KMS-11 (cell line): ENCODE measurements at regions not wholly inside any gene's neighbourhood (a gene's known extent, or its start where the extent isn't known, plus 50 kb on each side); places are given as distances from the start of the nearest gene placed in this dataset.
"Not testable (repeated sequence)": the region's sequence is repeated elsewhere in the genome, so short reads cannot be mapped to it uniquely, and the experiment has no call there.

Source experiments
- H2AFZ ChIP-seq: fragments of 200-600 bp; sonication (generic); 2 replicates; pipeline ENCODE4 v1.6.1; 2016; ENCODE audit warnings: antibody characterized with exemption, mixed run types, low read depth
- H3K27ac ChIP-seq: fragments of 200-600 bp; sonication (generic); 2 replicates; pipeline ENCODE4 v1.6.1; 2016; ENCODE audit warnings: mild to moderate bottlenecking, mixed run types
- H3K27me3 ChIP-seq: fragments of 200-600 bp; sonication (generic); 2 replicates; pipeline ENCODE4 v1.6.1; 2017; ENCODE audit warnings: mild to moderate bottlenecking, low read depth, mixed run types, moderate library complexity; ENCODE audit not compliant: insufficient read depth
- H3K36me3 ChIP-seq: fragments of 200-600 bp; sonication (generic); 2 replicates; pipeline ENCODE4 v1.6.1; 2017; ENCODE audit warnings: mild to moderate bottlenecking, mixed run types; ENCODE audit not compliant: insufficient read depth
- H3K4me1 ChIP-seq: fragments of 200-600 bp; sonication (generic); 2 replicates; pipeline ENCODE4 v1.6.1; 2016; ENCODE audit warnings: mild to moderate bottlenecking, low read depth, mixed run types; ENCODE audit not compliant: poor library complexity, severe bottlenecking
- H3K4me2 ChIP-seq: fragments of 200-600 bp; sonication (generic); 2 replicates; pipeline ENCODE4 v1.7.0; 2016; ENCODE audit warnings: mild to moderate bottlenecking, mixed run types
- H3K4me3 ChIP-seq: fragments of 200-600 bp; sonication (generic); IDR thresholded peaks from 2 replicates; pipeline ENCODE4 v1.6.1; 2017; ENCODE audit warnings: low read depth, low read length, mixed read lengths; ENCODE audit not compliant: insufficient read depth
- H3K79me2 ChIP-seq: fragments of 200-600 bp; sonication (generic); 2 replicates; pipeline ENCODE4 v1.6.1; 2016; ENCODE audit warnings: low read depth, mixed run types; ENCODE audit not compliant: insufficient read depth
- H3K9ac ChIP-seq: fragments of 200-600 bp; sonication (generic); 2 replicates; pipeline ENCODE4 v1.6.1; 2016; ENCODE audit warnings: mild to moderate bottlenecking, mixed run types
- H4K20me1 ChIP-seq: fragments of 200-600 bp; sonication (generic); 2 replicates; pipeline ENCODE4 v1.6.1; 2016; ENCODE audit warnings: mild to moderate bottlenecking, mixed run types; ENCODE audit not compliant: insufficient read depth
- CTCF ChIP-seq: fragments of 200-600 bp; sonication (generic); conservative IDR thresholded peaks from 2 replicates; pipeline ENCODE4 v1.6.1; 2017; ENCODE audit warnings: low read depth, mild to moderate bottlenecking, antibody characterized with exemption, low read length, moderate library complexity, mixed read lengths

GRCh38 chr1:38728585-38728908 is 131.0 kb downstream of the RRAGC start:
- no peaks in the 10 kb centered on the region for H3K36me3 ChIP-seq
- H3K4me2 ChIP-seq: no peak overlapping the region
- H3K27me3 ChIP-seq: no peaks in the 10 kb centered on the region
- no peaks in the 10 kb centered on the region for H3K79me2 ChIP-seq
- no peak for TF ChIP-seq CTCF
- H2AFZ ChIP-seq: no peak overlapping the region
- no peak overlapping the region for H3K9ac ChIP-seq
- no peak overlapping the region for H3K4me3 ChIP-seq
- H3K27ac ChIP-seq: no peak overlapping the region
- H3K4me1 ChIP-seq: no peaks in the 10 kb centered on the region
- no peaks in the 10 kb centered on the region for H4K20me1 ChIP-seq

- Histone ChIP-seq H3K79me2 (no peaks in the 10 kb centered on the region), H3K9ac (no peak overlapping the region), H3K36me3 (no peaks in the 10 kb centered on the region), H4K20me1 (no peaks in the 10 kb centered on the region), H3K4me2 (no peak overlapping the region), H3K4me1 (no peaks in the 10 kb centered on the region), H2AFZ (no peak overlapping the region), H3K27ac (no peak overlapping the region), H3K4me3 (no peak overlapping the region), H3K27me3 (no peaks in the 10 kb centered on the region)
- no peak for TF ChIP-seq CTCF
Observed at GRCh38 chr1:38727684-38728584, 131.6 kb downstream of the RRAGC start.

GRCh38 chr1:38725321-38725961 is 134.1 kb downstream of the RRAGC start:
- not testable (repeated sequence) for H2AFZ ChIP-seq, H3K27me3 ChIP-seq, H3K4me1 ChIP-seq, H3K4me3 ChIP-seq, H3K9ac ChIP-seq, H3K79me2 ChIP-seq, H3K4me2 ChIP-seq, H3K36me3 ChIP-seq, H3K27ac ChIP-seq, H4K20me1 ChIP-seq

- Histone ChIP-seq H3K4me2 (no peak overlapping the region), H3K9ac (no peak overlapping the region), H4K20me1 (no peaks in the 10 kb centered on the region), H3K4me1 (no peaks in the 10 kb centered on the region), H3K79me2 (no peaks in the 10 kb centered on the region), H3K4me3 (no peak overlapping the region), H3K27me3 (no peaks in the 10 kb centered on the region), H3K36me3 (no peaks in the 10 kb centered on the region), H3K27ac (no peak overlapping the region), H2AFZ (no peak overlapping the region)
- no peak for TF ChIP-seq CTCF
Observed at GRCh38 chr1:38724160-38725131, 135.1 kb downstream of the RRAGC start.
